IPS-15b (cell line): ENCODE measurements at regions not wholly inside any gene's neighbourhood (a gene's known extent, or its start where the extent isn't known, plus 50 kb on each side); places are given as distances from the start of the nearest gene placed in this dataset.
A peak's percentile ranks its signal among the peaks of the same experiment; 100 is the strongest.

Experiments
- H3K27me3 ChIP-seq: one replicate; pipeline ENCODE4 v1.6.1; 2013; ENCODE audit warnings: low read length; ENCODE audit not compliant: control insufficient read depth, insufficient read depth
- H3K36me3 ChIP-seq: one replicate; pipeline ENCODE4 v1.6.1; 2013; ENCODE audit warnings: low read length; ENCODE audit not compliant: control insufficient read depth, insufficient read depth
- H3K4me1 ChIP-seq: one replicate; pipeline ENCODE4 v1.6.1; 2013; ENCODE audit warnings: mild to moderate bottlenecking, low read length; ENCODE audit not compliant: control insufficient read depth, insufficient read depth
- H3K4me3 ChIP-seq: one replicate; pipeline ENCODE4 v1.5.1; 2013; ENCODE audit warnings: low read depth, low read length
- H3K9ac ChIP-seq: one replicate; pipeline ENCODE4 v1.6.1; 2013; ENCODE audit warnings: low read depth, mild to moderate bottlenecking, low read length
- H3K9me3 ChIP-seq: one replicate; pipeline ENCODE4 v1.6.1; 2013; ENCODE audit warnings: mild to moderate bottlenecking, low read length; ENCODE audit not compliant: control insufficient read depth, insufficient read depth

- Histone ChIP-seq H3K9ac (no peak overlapping the region), H3K4me3 (no peak overlapping the region), H3K9me3 (no peaks in the 10 kb centered on the region), H3K27me3 (peaks cover 4% of the 10 kb centered on the region), H3K36me3 (no peaks in the 10 kb centered on the region), H3K4me1 (no peaks in the 10 kb centered on the region)
These were observed 138.8 kb upstream of the TCERG1L start for GRCh38 chr10:131450216-131450765.

GRCh38 chr10:131451407-131452015 lies 140.0 kb upstream of the TCERG1L start:
- H3K4me1 ChIP-seq: no peaks in the 10 kb centered on the region
- no peak overlapping the region for H3K9ac ChIP-seq
- H3K36me3 ChIP-seq: no peaks in the 10 kb centered on the region
- no peak overlapping the region for H3K4me3 ChIP-seq
- H3K9me3 ChIP-seq: no peaks in the 10 kb centered on the region
- peaks cover 4% of the 10 kb centered on the region for H3K27me3 ChIP-seq

GRCh38 chr10:131452926-131453720 lies 141.6 kb upstream of the TCERG1L start:
- Histone ChIP-seq H3K9me3 (no peaks in the 10 kb centered on the region), H3K9ac (no peak overlapping the region), H3K27me3 (peaks cover 4% of the 10 kb centered on the region), H3K4me3 (peak overlapping the region; percentile 67), H3K36me3 (no peaks in the 10 kb centered on the region), H3K4me1 (no peaks in the 10 kb centered on the region)

GRCh38 chr10:131453721-131454634 lies 142.5 kb upstream of the TCERG1L start:
- Histone ChIP-seq H3K4me3 (peak overlapping the region; percentile 67), H3K36me3 (no peaks in the 10 kb centered on the region), H3K4me1 (no peaks in the 10 kb centered on the region), H3K9me3 (no peaks in the 10 kb centered on the region), H3K27me3 (peaks cover 4% of the 10 kb centered on the region), H3K9ac (no peak overlapping the region)

DNA sequence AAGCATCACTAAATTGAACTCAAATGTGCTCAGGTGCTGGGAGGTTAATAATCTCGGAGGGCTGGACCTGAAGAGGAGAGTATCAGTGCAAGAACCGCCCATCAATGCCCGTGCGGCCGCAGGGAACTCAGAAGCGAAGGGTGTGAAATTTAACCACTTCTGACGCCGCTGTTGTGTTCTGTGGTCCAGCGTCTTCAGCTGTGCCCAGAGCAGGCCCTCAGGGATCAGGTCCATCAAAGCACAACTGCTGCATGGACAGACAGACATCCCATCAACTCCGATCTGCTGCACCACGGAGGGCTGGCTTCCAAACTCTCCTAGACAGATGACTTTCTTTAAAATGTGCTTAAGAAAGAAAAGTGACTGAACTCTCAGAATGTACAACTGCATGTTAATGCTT lies 144.9 kb upstream of the TCERG1L start:
- Histone ChIP-seq H3K4me1 (no peaks in the 10 kb centered on the region), H3K36me3 (no peaks in the 10 kb centered on the region), H3K9me3 (no peaks in the 10 kb centered on the region), H3K4me3 (no peak overlapping the region), H3K27me3 (peaks cover 4% of the 10 kb centered on the region), H3K9ac (no peak overlapping the region)

- H3K9me3 ChIP-seq: no peaks in the 10 kb centered on the region
- H3K27me3 ChIP-seq: no peaks in the 10 kb centered on the region
- H3K36me3 ChIP-seq: no peaks in the 10 kb centered on the region
- no peak overlapping the region for H3K4me3 ChIP-seq
- no peak overlapping the region for H3K9ac ChIP-seq
- no peaks in the 10 kb centered on the region for H3K4me1 ChIP-seq
These were observed 149.6 kb upstream of the TCERG1L start for GRCh38 chr10:131461093-131461492.

GRCh38 chr10:131464789-131465188 lies 153.3 kb upstream of the TCERG1L start:
- no peak overlapping the region for H3K9ac ChIP-seq
- no peaks in the 10 kb centered on the region for H3K4me1 ChIP-seq
- H3K4me3 ChIP-seq: no peak overlapping the region
- H3K9me3 ChIP-seq: no peaks in the 10 kb centered on the region
- H3K27me3 ChIP-seq: no peaks in the 10 kb centered on the region
- H3K36me3 ChIP-seq: no peaks in the 10 kb centered on the region

DNA sequence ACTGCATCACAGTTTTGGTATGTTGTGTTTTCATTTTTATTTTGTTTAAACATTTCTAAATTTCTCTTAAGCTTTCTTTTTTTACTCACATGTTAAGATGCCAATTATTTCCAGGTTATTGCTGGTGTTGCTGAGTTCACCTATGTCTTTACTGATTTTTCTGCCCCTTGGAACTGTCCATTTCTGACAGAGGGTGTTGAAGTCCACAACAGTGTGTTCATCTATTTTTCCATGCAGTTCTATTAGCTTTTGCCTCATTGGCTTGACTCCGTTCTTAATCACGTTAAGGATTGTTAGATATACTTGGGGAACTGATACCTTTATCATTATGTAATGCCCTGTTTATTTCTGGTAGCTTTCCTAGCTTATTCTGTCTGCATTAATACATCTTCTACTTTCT lies 158.0 kb upstream of the TCERG1L start:
- Histone ChIP-seq H3K4me1 (no peaks in the 10 kb centered on the region), H3K9me3 (no peaks in the 10 kb centered on the region), H3K27me3 (no peaks in the 10 kb centered on the region), H3K4me3 (no peak overlapping the region), H3K9ac (no peak overlapping the region), H3K36me3 (no peaks in the 10 kb centered on the region)

DNA sequence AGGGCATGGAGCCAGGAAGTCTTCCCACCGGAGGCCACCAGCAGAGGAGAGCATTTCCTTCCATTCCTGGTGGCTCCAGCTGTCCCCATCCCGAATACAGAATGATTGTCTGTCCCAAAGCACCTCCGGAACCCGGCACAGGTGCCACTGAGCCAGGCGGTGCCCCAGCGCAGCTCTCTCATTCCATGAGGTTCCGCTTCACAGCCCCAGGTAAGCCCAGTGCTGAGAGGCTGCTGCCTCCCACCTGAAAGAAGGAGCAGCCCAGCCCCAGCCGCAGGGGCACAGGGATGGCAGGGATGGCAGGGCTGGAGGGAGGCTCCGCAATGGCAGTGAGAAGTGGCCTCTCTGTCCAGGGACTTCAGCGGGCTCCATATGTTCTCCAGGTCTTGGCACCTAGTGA lies 162.1 kb upstream of the TCERG1L start:
- Histone ChIP-seq H3K4me3 (no peak overlapping the region), H3K27me3 (no peaks in the 10 kb centered on the region), H3K36me3 (no peaks in the 10 kb centered on the region), H3K9ac (no peak overlapping the region), H3K9me3 (no peaks in the 10 kb centered on the region), H3K4me1 (no peaks in the 10 kb centered on the region)

- H3K4me3 ChIP-seq: no peak overlapping the region
- H3K36me3 ChIP-seq: no peaks in the 10 kb centered on the region
- no peak overlapping the region for H3K9ac ChIP-seq
- H3K9me3 ChIP-seq: no peaks in the 10 kb centered on the region
- H3K27me3 ChIP-seq: no peaks in the 10 kb centered on the region
- no peaks in the 10 kb centered on the region for H3K4me1 ChIP-seq
These were observed 162.9 kb upstream of the TCERG1L start for GRCh38 chr10:131474416-131474815.

GRCh38 chr10:131475043-131475442 lies 163.5 kb upstream of the TCERG1L start:
- no peaks in the 10 kb centered on the region for H3K36me3 ChIP-seq
- no peak overlapping the region for H3K9ac ChIP-seq
- no peak overlapping the region for H3K4me3 ChIP-seq
- no peaks in the 10 kb centered on the region for H3K4me1 ChIP-seq
- no peaks in the 10 kb centered on the region for H3K27me3 ChIP-seq
- H3K9me3 ChIP-seq: no peaks in the 10 kb centered on the region
